HG03575 (cell line): ENCODE measurements at regions not wholly inside any gene's neighbourhood (a gene's known extent, or its start where the extent isn't known, plus 50 kb on each side); places are given as distances from the start of the nearest gene placed in this dataset.

Experiments used
- ATAC-seq: cut with Tn5 transposase; IDR thresholded peaks from one replicate; pipeline ENCODE4 v1.9.1; 2021; ENCODE audit not compliant: unreplicated experiment, insufficient number of reproducible peaks, low FRiP score; ENCODE audit errors: extremely low read depth

GRCh38 chr20:39857835-39858234 is 831.2 kb downstream of the MAFB start:
- ATAC-seq: no peak

GRCh38 chr20:39857187-39857586 is 831.8 kb downstream of the MAFB start:
- ATAC-seq: no peak

- no peak for ATAC-seq
Observed at GRCh38 chr20:39855799-39856198, 833.2 kb downstream of the MAFB start.

GRCh38 chr20:39855056-39855455 is 834.0 kb downstream of the MAFB start:
- no peak for ATAC-seq

GRCh38 chr20:39853636-39854035 is 835.4 kb downstream of the MAFB start:
- no peak for ATAC-seq

GRCh38 chr20:39853050-39853449 is 836.0 kb downstream of the MAFB start:
- ATAC-seq: no peak

- ATAC-seq: no peak
Observed at GRCh38 chr20:39851459-39851858, 837.6 kb downstream of the MAFB start.

- ATAC-seq: no peak
Observed at GRCh38 chr20:39850821-39851330, 838.2 kb downstream of the MAFB start.

- no peak for ATAC-seq
Observed at GRCh38 chr20:39850246-39850645, 838.8 kb downstream of the MAFB start.

- no peak for ATAC-seq
Observed at GRCh38 chr20:39849664-39850063, 839.4 kb downstream of the MAFB start.

GRCh38 chr20:39849171-39849570 is 839.9 kb downstream of the MAFB start:
- ATAC-seq: no peak

GRCh38 chr20:39839399-39840119 is 849.5 kb downstream of the MAFB start:
- ATAC-seq: no peak

GRCh38 chr20:39837561-39837960 is 851.5 kb downstream of the MAFB start:
- no peak for ATAC-seq

GRCh38 chr20:39835130-39835842 is 853.8 kb downstream of the MAFB start:
- no peak for ATAC-seq

GRCh38 chr20:39830903-39831302 is 858.1 kb downstream of the MAFB start:
- ATAC-seq: no peak

GRCh38 chr20:39829661-39830060 is 859.4 kb downstream of the MAFB start:
- ATAC-seq: peak; percentile 63

GRCh38 chr20:39829256-39829655 is 859.8 kb downstream of the MAFB start:
- ATAC-seq: no peak

GRCh38 chr20:39825950-39826349 is 863.1 kb downstream of the MAFB start:
- ATAC-seq: peak; percentile 38

GRCh38 chr20:39825524-39825923 is 863.4 kb downstream of the DHX35 start:
- no peak for ATAC-seq

GRCh38 chr20:39823224-39823623 is 861.1 kb downstream of the DHX35 start:
- ATAC-seq: no peak
